Limb (tissue), 2 donors: ENCODE measurements at regions not wholly inside any gene's neighbourhood (a gene's known extent, or its start where the extent isn't known, plus 50 kb on each side); places are given as distances from the start of the nearest gene placed in this dataset.

Source experiments
- DNase-seq, 2 donors: peaks; one replicate each; pipeline ENCODE4 v3.0.0-alpha.2; 2016; ENCODE audit errors: extremely low spot score in 2 of 2

DNA sequence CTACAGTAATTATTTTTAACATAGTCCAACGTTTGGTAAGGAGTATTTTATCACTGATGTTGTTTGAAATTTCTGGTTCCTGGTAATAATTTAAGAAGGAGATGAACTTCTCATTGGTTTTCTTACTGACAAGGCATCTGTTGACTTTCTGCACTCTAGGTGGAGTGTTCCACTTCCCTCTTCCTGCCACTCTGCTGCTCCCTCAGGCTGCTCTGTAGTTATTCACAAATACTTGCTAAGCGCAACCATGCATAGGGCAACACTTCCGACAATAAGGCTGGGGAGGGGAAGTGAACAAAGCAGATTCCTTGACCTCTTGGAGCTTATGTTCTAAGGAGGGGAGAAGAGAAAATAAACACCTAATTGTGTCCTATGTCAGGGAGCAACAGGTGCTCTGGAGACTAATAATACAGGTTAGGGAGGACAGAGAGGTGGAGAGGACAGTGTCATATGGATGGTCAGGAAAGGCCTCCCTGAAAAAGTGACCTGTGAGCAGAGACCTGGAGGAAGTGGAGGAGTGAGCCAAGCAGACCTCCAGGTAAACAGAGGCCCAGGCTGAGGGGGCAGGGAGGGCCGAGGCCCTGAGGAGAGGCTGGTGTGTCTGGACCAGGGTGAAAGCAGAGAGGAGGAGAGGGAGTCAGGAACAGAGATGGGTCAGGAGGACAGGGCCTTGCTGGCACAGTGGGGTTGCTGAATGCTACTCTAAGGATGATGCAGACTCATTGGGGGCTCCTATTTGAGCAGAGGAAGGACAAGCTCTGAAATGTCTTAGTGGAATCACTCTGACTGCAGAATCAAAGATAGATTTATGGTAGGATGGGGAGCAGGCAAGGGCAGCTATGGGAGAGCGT is 134.8 kb upstream of the SLC24A3 start:
- no peak for DNase-seq

DNA sequence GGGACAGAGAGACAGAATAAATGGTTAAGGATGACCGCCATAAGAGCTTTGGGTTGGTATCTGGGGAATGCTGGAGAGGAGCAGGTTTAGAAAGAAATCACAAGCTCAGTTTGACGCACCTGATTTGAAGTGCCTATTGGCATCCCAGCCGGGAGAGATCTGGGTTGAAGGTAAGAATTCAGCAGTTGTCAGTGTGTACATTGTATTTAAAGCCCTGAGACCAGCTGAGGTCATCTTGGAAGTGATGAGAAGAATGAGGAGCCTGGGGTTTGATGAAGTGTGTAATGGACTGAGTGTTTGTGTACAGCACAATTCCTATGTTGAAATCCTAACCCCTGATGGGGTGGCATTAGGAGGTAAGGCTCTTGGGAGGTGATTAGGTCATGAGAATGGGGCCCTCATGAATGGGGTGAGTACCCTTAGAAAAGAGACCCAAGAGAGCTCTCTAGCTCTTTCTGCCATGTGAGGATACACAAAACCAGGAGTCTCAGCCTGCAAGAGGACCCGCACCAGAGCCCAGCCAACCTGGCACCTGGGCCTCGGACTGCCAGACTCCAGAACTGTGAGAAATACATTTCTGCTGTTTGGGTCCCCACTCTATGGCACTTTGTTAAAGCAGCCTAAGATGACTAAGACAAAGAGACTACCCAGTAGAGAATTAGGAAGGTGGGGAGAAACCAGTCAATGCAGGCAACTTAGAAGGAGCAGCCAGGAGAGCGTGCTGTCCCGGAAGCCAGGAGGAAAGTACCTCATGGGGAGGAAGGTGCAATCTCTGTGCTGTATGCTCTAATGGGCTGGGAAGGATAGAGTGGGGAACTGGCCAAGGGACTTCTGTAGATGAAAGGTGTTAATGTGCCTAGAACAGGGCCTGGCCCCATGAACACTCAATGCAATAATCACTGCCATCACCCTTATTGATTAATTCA is 133.7 kb upstream of the SLC24A3 start:
- DNase-seq = no peak

DNA sequence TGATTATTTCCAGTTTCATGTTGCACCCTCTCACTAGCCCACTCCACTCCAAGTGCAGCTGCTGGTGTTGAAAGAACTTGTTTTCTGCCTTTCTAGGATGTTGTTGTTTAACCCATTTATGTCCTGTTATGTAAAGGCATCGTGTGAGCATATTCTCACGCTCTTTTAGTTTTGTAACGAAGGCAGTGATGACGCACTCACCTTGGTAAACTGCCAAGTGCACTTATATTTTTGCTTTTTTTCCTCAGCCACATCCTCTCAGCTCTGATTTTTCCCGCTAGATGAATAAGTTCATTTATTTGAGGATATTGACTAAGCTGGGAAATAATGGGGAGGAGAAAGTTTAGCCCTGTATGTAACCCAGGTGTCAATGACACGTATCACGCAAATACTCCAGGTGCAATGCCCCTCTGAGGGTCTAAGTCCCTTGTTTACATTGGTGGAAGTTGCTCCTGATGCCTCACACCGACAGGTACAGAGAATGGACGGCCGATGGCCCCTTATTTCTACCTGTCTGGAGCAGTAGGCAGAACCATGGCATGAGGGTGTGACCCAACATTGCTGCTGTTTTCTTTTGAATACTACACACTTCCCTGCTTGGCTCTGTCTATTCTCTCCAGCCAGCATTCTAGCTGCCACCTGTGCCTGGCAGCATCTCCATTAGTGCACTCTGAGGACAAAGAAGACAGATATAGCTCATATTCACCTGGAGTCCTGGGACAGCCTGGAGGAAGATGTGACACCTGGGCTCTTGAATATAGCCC is 132.7 kb upstream of the SLC24A3 start:
- DNase-seq = no peak

- DNase-seq = no peak
These were observed 130.5 kb upstream of the SLC24A3 start for GRCh38 chr20:19081937-19082336.

- no peak for DNase-seq
These were observed 129.3 kb upstream of the SLC24A3 start for GRCh38 chr20:19083136-19083621.

GRCh38 chr20:19090332-19090731 is 122.1 kb upstream of the SLC24A3 start:
- DNase-seq = no peak

GRCh38 chr20:19094959-19095541 is 117.4 kb upstream of the SLC24A3 start:
- no peak for DNase-seq

DNA sequence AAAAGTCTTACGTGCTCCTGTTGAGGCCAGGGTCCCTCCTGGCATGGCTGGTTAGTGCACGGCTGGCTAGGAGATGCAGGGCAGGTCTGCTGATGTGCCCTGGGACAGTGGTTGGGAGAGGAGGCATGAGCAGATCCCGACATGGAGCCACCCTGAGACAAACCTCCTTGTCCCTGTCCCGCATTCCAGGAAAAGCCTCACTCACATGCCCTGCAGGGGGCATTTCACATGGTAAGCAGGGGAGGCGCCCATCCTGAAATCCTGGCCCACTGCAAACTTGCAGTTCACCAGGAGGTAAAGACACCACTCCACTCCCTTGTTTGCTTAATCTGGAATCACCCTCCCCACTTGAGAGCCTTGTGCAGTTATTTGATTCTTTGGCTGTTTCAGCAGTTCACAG is 116.7 kb upstream of the SLC24A3 start:
- no peak for DNase-seq

GRCh38 chr20:19096843-19097242 is 115.6 kb upstream of the SLC24A3 start:
- no peak for DNase-seq

- DNase-seq = no peak
These were observed 114.3 kb upstream of the SLC24A3 start for GRCh38 chr20:19098117-19098516.

GRCh38 chr20:19098806-19099578 is 113.5 kb upstream of the SLC24A3 start:
- DNase-seq = no peak

DNA sequence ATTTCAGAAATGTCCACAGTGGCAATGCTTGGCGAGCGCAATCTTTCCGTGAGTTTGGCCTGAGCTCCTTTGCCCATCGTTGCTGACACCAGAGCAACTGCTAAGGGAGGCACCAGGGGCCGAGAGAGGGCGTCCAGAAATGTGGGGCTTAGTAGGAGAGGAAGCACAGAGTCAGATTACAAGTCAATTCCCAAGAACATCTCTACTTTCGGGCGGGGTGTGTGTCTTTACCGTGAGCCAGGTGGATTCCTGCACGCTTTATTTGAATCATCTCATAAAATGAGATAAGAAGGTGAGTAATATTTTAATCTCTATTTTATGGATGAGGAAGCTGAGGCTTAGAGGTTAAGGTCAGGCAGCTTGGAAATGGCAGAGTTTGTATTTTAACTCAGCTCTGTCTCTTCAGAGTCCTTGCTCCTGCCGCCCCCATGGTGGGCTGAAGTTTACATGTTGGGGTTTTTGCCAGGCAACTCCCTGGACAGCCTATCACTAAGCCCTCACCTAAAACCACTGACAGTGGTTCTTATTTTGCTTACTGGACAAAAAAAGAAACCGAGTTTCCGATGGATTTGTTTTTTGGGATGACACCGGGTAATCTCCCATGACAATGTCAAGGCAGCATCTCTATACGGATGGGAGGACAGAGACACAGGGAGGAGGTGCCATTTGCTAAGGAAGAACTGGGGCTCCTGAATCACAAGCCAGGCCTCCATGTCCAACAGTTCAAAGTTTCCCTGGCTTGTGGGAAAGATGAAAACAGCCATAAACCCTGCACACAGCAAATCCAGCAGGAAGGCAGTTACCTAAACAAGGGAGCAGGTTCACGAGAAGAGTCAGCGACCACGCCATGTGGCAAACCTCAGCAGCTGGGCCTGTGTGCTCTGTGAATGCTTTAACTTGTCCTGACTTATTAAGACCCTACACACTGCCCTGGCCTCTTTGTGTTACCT is 112.6 kb upstream of the SLC24A3 start:
- DNase-seq = no peak

DNA sequence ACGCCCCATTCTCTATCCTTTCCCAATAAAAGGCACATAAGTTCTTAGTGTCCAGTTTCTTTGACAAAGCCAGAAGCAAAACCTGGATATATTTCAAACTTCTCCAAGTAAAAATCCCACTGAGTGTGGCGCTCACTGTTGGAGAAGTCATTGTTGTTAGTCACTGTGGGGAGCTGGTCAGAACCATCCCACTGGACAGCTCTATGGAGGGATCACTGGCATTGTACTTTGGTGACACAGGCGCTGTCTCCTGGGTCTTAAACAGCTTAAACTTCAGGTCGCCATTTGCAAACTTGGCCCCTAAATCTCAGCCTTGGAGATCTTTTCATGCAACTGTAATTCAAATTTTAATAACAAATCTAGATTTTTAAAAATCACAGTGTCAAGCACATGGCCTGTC is 111.5 kb upstream of the SLC24A3 start:
- no peak for DNase-seq

GRCh38 chr20:19104186-19104585 is 108.3 kb upstream of the SLC24A3 start:
- no peak for DNase-seq

DNA sequence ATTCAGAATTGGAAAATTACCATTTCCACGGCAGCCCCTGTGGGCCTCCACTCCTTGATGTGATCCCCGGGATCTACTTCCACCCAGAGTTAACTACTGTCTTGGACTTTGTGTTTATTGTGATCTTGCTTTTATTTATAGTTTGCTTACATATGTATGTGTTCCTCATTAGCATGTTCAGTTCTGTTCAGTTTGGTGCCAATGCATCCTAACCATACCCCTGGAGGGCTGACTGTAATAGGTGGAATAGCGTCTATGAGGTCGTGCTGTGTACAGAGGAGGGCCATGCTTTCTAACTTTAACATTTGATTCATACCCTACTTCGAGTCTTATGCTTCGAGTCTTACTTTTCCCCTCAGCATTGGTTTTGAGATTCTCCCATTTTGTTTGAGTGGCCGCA is 104.3 kb upstream of the SLC24A3 start:
- DNase-seq = no peak

GRCh38 chr20:19110285-19110684 is 102.2 kb upstream of the SLC24A3 start:
- DNase-seq = no peak

DNA sequence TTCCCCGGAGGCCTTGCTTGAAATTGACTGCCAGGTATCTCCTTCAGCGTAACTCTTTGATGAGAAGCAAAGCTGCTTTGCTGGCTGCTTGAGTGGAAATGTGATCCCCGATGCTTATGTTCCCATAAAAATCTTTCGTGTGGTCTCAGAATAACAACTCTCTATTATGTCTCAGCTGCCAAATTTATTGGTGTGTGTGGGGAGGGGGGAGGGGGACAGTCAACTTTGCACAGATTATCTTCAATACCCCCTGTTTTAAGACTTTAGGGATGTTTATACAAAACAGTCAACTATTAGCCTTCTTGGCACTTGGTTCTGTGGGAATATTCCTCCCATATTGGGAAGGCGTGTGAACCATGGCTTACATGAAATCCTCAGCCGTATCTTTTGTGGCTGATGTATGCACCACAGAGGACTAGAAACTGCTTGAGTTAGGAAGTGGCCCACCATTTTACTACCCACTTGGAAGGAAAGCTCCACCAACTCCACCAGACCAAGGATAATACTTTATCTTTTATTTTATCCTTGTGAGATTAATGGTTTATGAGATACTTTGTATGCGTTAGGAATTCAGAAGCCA is 101.5 kb upstream of the SLC24A3 start:
- peak in 1 of 2 donors; percentile 13 for DNase-seq

- no peak for DNase-seq
These were observed 99.6 kb upstream of the SLC24A3 start for GRCh38 chr20:19112828-19113227.
